ENCODE measurements at regions not wholly inside any gene's neighbourhood (a gene's known extent, or its start where the extent isn't known, plus 50 kb on each side); places are given as distances from the start of the nearest gene placed in this dataset.

DNA sequence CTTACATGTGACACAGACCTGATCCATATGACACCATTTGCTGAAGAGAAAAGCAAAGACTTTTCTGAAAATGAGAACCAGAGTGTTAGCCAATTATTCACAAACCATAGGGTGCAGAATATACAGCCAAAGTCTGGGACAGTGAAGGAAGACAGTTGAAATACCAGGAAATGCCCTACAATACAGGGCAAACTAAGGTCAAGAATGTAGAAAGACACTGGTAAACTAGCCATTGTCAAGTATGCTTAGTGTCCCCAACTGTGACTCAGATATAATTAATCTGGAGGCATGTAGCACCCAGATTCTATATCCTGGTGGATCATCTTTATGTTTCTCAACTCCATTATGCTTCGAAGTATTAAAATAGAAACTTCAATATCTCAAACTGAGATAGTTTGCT is 200.9 kb upstream of the FSTL5 start:
- H3K9me3 Mint-ChIP-seq (ENCODE audit: unreplicated experiment), result no peaks in the 10 kb centered on the region
- no peaks in the 10 kb centered on the region for H3K27me3 Mint-ChIP-seq (ENCODE audit: unreplicated experiment)
- no peak overlapping the region for H3K4me3 Mint-ChIP-seq (ENCODE audit: unreplicated experiment)
- peaks cover 7% of the 10 kb centered on the region for H3K4me1 Mint-ChIP-seq (ENCODE audit: unreplicated experiment)
- TF ChIP-seq CTCF (IDR thresholded peaks at IDR 0.05; ENCODE audit: unreplicated experiment), result no peak
- H3K27ac Mint-ChIP-seq (ENCODE audit: unreplicated experiment), result no peak overlapping the region
- DNase-seq (ENCODE audit: low spot score), result no peak
- no peaks in the 10 kb centered on the region for H3K36me3 Mint-ChIP-seq (ENCODE audit: low read depth, unreplicated experiment)

- Mint-ChIP-seq H3K36me3 (ENCODE audit: low read depth, unreplicated experiment) (no peaks in the 10 kb centered on the region), H3K4me1 (ENCODE audit: unreplicated experiment) (peaks cover 7% of the 10 kb centered on the region), H3K9me3 (ENCODE audit: unreplicated experiment) (no peaks in the 10 kb centered on the region), H3K27me3 (ENCODE audit: unreplicated experiment) (no peaks in the 10 kb centered on the region), H3K27ac (ENCODE audit: unreplicated experiment) (no peak overlapping the region), H3K4me3 (ENCODE audit: unreplicated experiment) (no peak overlapping the region)
- TF ChIP-seq CTCF (IDR thresholded peaks at IDR 0.05; ENCODE audit: unreplicated experiment), result no peak
- DNase-seq (ENCODE audit: low spot score), result no peak
Observed at GRCh38 chr4:162360369-162361149, 196.8 kb upstream of the FSTL5 start.

DNA sequence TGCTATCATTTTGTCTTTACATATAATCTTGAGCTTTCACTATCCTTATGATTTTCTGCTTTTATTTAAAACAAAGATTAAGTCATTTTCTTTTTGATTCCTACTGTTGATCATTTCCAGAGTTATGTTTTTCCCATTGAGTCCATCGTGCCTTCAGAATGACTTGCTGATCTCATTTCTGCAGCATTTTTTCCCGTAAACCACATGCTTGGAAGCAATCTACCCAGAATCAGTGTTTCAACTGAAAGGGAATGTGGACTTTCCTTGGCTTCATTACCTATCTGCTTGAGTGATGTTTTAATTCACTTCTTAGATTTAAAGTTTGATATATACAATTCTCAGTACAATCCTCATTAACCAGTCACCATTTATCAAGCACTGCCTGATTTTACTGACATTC is 192.4 kb upstream of the FSTL5 start:
- Mint-ChIP-seq H3K36me3 (ENCODE audit: low read depth, unreplicated experiment) (no peaks in the 10 kb centered on the region), H3K27me3 (ENCODE audit: unreplicated experiment) (no peaks in the 10 kb centered on the region), H3K27ac (ENCODE audit: unreplicated experiment) (no peak overlapping the region), H3K4me1 (ENCODE audit: unreplicated experiment) (no peaks in the 10 kb centered on the region), H3K9me3 (ENCODE audit: unreplicated experiment) (no peaks in the 10 kb centered on the region), H3K4me3 (ENCODE audit: unreplicated experiment) (no peak overlapping the region)
- no peak for TF ChIP-seq CTCF (IDR thresholded peaks at IDR 0.05; ENCODE audit: unreplicated experiment)
- no peak for DNase-seq (ENCODE audit: low spot score)

GRCh38 chr4:162352580-162353107 is 188.8 kb upstream of the FSTL5 start:
- Mint-ChIP-seq H3K27me3 (ENCODE audit: unreplicated experiment) (no peaks in the 10 kb centered on the region), H3K36me3 (ENCODE audit: low read depth, unreplicated experiment) (no peaks in the 10 kb centered on the region), H3K4me1 (ENCODE audit: unreplicated experiment) (peaks cover 2% of the 10 kb centered on the region), H3K4me3 (ENCODE audit: unreplicated experiment) (no peak overlapping the region), H3K9me3 (ENCODE audit: unreplicated experiment) (no peaks in the 10 kb centered on the region), H3K27ac (ENCODE audit: unreplicated experiment) (no peak overlapping the region)
- no peak for TF ChIP-seq CTCF (IDR thresholded peaks at IDR 0.05; ENCODE audit: unreplicated experiment)
- DNase-seq (ENCODE audit: low spot score), result no peak

GRCh38 chr4:162350331-162350730 is 186.5 kb upstream of the FSTL5 start:
- no peak overlapping the region for H3K4me3 Mint-ChIP-seq (ENCODE audit: unreplicated experiment)
- no peak overlapping the region for H3K27ac Mint-ChIP-seq (ENCODE audit: unreplicated experiment)
- peaks cover 2% of the 10 kb centered on the region for H3K27me3 Mint-ChIP-seq (ENCODE audit: unreplicated experiment)
- no peak for DNase-seq (ENCODE audit: low spot score)
- no peaks in the 10 kb centered on the region for H3K36me3 Mint-ChIP-seq (ENCODE audit: low read depth, unreplicated experiment)
- TF ChIP-seq CTCF (IDR thresholded peaks at IDR 0.05; ENCODE audit: unreplicated experiment), result no peak
- H3K4me1 Mint-ChIP-seq (ENCODE audit: unreplicated experiment), result peaks cover 12% of the 10 kb centered on the region
- no peaks in the 10 kb centered on the region for H3K9me3 Mint-ChIP-seq (ENCODE audit: unreplicated experiment)

Data from endothelial cell (in vitro differentiated cells).